Posterior vena cava (tissue), 2 donors: ENCODE measurements at regions not wholly inside any gene's neighbourhood (a gene's known extent, or its start where the extent isn't known, plus 50 kb on each side); places are given as distances from the start of the nearest gene placed in this dataset.
A peak's percentile ranks its signal among the peaks of the same experiment; 100 is the strongest.
"Not testable (repeated sequence)": the region's sequence is repeated elsewhere in the genome, so short reads cannot be mapped to it uniquely, and the experiment has no call there.

Experiments used
- DNase-seq: peaks from one replicate; pipeline ENCODE4 v3.0.0-alpha.2; 2020; ENCODE audit warnings: low spot score
- intact Hi-C, 2 donors: fragments of 100-400 bp; cut with DNase I; formaldehyde crosslinking; loops; one replicate each; pipeline versions ENCODE4 v1.14.1 to v1.14.2; 2022 to 2023
- donor health status: DM: yes; HTN: yes; CAD: no.
- donor health status: DM: yes; HTN: yes; CAD: no.

GRCh38 chr4:164550989-164551712 lies 202.8 kb upstream of the SMIM31 start:
- DNase-seq: no peak
- intact Hi-C loops: no loop called here

- intact Hi-C loops: no loop called here
- peak; percentile 19 for DNase-seq
These were observed 202.3 kb upstream of the SMIM31 start for GRCh38 chr4:164551713-164552040.

- no peak for DNase-seq
- intact Hi-C loops: no loop called here
These were observed 182.1 kb upstream of the SMIM31 start for GRCh38 chr4:164571593-164572390.

GRCh38 chr4:164572877-164573279 lies 181.1 kb upstream of the SMIM31 start:
- DNase-seq: no peak
- intact Hi-C loops: no loop called here

GRCh38 chr4:164575861-164576260 lies 178.1 kb upstream of the SMIM31 start:
- intact Hi-C loops: no loop called here
- DNase-seq: no peak

- intact Hi-C loops: no loop called here
- peak; percentile 67 for DNase-seq
These were observed 174.5 kb upstream of the SMIM31 start for GRCh38 chr4:164579270-164579942.

- intact Hi-C loops: no loop called here
- DNase-seq: no peak
These were observed 162.3 kb upstream of the SMIM31 start for GRCh38 chr4:164591666-164592065.

- no peak for DNase-seq
- intact Hi-C loops: no loop called here
These were observed 158.2 kb upstream of the SMIM31 start for GRCh38 chr4:164595751-164596150.

GRCh38 chr4:164596318-164596878 lies 157.5 kb upstream of the SMIM31 start:
- intact Hi-C loops: no loop called here

GRCh38 chr4:164596927-164597326 lies 157.0 kb upstream of the SMIM31 start:
- DNase-seq: no peak
- intact Hi-C loops: no loop called here

More at GRCh38 chr4:164596318-164596878, 157.5 kb upstream of the SMIM31 start:
- DNase-seq: no peak

- intact Hi-C loops: no loop called here
- DNase-seq: no peak
These were observed 152.3 kb upstream of the SMIM31 start for GRCh38 chr4:164601653-164602052.

- DNase-seq, intact Hi-C loops: not testable (repeated sequence)
These were observed 148.1 kb upstream of the SMIM31 start for GRCh38 chr4:164605791-164606190.

- no peak for DNase-seq
- intact Hi-C loops: no loop called here
These were observed 147.5 kb upstream of the SMIM31 start for GRCh38 chr4:164606478-164606877.

GRCh38 chr4:164613256-164613655 lies 140.7 kb upstream of the SMIM31 start:
- no peak for DNase-seq
- intact Hi-C loops: no loop called here

- no peak for DNase-seq
- intact Hi-C loops: no loop called here
These were observed 140.1 kb upstream of the SMIM31 start for GRCh38 chr4:164613792-164614191.

GRCh38 chr4:164614329-164614728 lies 139.6 kb upstream of the SMIM31 start:
- no peak for DNase-seq
- intact Hi-C loops: no loop called here

GRCh38 chr4:164614999-164615398 lies 138.9 kb upstream of the SMIM31 start:
- DNase-seq: no peak
- intact Hi-C loops: no loop called here

- intact Hi-C loops: no loop called here
These were observed 138.0 kb upstream of the SMIM31 start for GRCh38 chr4:164615964-164616363.

GRCh38 chr4:164616961-164617360 lies 137.0 kb upstream of the SMIM31 start:
- intact Hi-C loops: no loop called here
- no peak for DNase-seq

More at GRCh38 chr4:164615964-164616363, 138.0 kb upstream of the SMIM31 start:
- DNase-seq: no peak

- no peak for DNase-seq
- intact Hi-C loops: no loop called here
These were observed 136.5 kb upstream of the SMIM31 start for GRCh38 chr4:164617426-164617825.
